ENCODE measurements at regions not wholly inside any gene's neighbourhood (a gene's known extent, or its start where the extent isn't known, plus 50 kb on each side); places are given as distances from the start of the nearest gene placed in this dataset.

- no peak for DNase-seq
- no peaks in the 10 kb centered on the region for H3K4me1 ChIP-seq (ENCODE audit: control insufficient read depth, low read depth, low read length)
- H3K56ac ChIP-seq (ENCODE audit: low read length): no peak overlapping the region
- H3K79me2 ChIP-seq (ENCODE audit: control insufficient read depth, insufficient read depth, low read length): no peaks in the 10 kb centered on the region
- no peak overlapping the region for H4K5ac ChIP-seq (ENCODE audit: low read length)
- H3K4ac ChIP-seq (ENCODE audit: low read depth, low read length): no peak overlapping the region
- H3K27ac ChIP-seq (ENCODE audit: low read depth, low read length): no peak overlapping the region
- H3K18ac ChIP-seq (ENCODE audit: low read length): no peak overlapping the region
- no peak overlapping the region for H2BK15ac ChIP-seq (replicated peaks; ENCODE audit: low read depth)
- no peak overlapping the region for H3K23ac ChIP-seq (ENCODE audit: low read length)
- no peak overlapping the region for H2AK5ac ChIP-seq (ENCODE audit: low read length)
- no peak overlapping the region for H2BK5ac ChIP-seq (ENCODE audit: low read length)
- H3K4me3 ChIP-seq (ENCODE audit: low read length): no peak overlapping the region
- no peak overlapping the region for H4K8ac ChIP-seq (ENCODE audit: low read depth, low read length)
- H3K9ac ChIP-seq (ENCODE audit: low read length): no peak overlapping the region
- no peaks in the 10 kb centered on the region for H3K27me3 ChIP-seq (ENCODE audit: insufficient read depth, low read length, poor library complexity)
- no CpG with 5 or more reads among the region's 2 CpGs for WGBS (ENCODE audit: extremely low coverage, insufficient coverage, low lambda C conversion rate)
- no peak overlapping the region for H3K4me2 ChIP-seq (ENCODE audit: low read length)
- H3K79me1 ChIP-seq (ENCODE audit: low read length): no peaks in the 10 kb centered on the region
- no peaks in the 10 kb centered on the region for H3K36me3 ChIP-seq (ENCODE audit: control insufficient read depth, insufficient read depth, low read length)
- H2BK120ac ChIP-seq (ENCODE audit: low read depth, low read length): no peak overlapping the region
Measured at GRCh38 chr7:68671671-68672070, 926.6 kb upstream of the AUTS2 start.

- no peaks in the 10 kb centered on the region for H3K4me1 ChIP-seq (ENCODE audit: control insufficient read depth, low read depth, low read length)
- no peak overlapping the region for H2BK15ac ChIP-seq (replicated peaks; ENCODE audit: low read depth)
- H3K56ac ChIP-seq (ENCODE audit: low read length): no peak overlapping the region
- no peak overlapping the region for H4K5ac ChIP-seq (ENCODE audit: low read length)
- no peak overlapping the region for H2BK120ac ChIP-seq (ENCODE audit: low read depth, low read length)
- no peaks in the 10 kb centered on the region for H3K27me3 ChIP-seq (ENCODE audit: insufficient read depth, low read length, poor library complexity)
- no peak for DNase-seq
- H4K8ac ChIP-seq (ENCODE audit: low read depth, low read length): no peak overlapping the region
- no peak overlapping the region for H3K4me3 ChIP-seq (ENCODE audit: low read length)
- no peak overlapping the region for H3K27ac ChIP-seq (ENCODE audit: low read depth, low read length)
- H2BK5ac ChIP-seq (ENCODE audit: low read length): no peak overlapping the region
- no peak overlapping the region for H3K9ac ChIP-seq (ENCODE audit: low read length)
- H3K36me3 ChIP-seq (ENCODE audit: control insufficient read depth, insufficient read depth, low read length): no peaks in the 10 kb centered on the region
- H3K23ac ChIP-seq (ENCODE audit: low read length): no peak overlapping the region
- no CpG with 5 or more reads among the region's 3 CpGs for WGBS (ENCODE audit: extremely low coverage, insufficient coverage, low lambda C conversion rate)
- H2AK5ac ChIP-seq (ENCODE audit: low read length): no peak overlapping the region
- no peak overlapping the region for H3K4ac ChIP-seq (ENCODE audit: low read depth, low read length)
- no peak overlapping the region for H3K4me2 ChIP-seq (ENCODE audit: low read length)
- no peaks in the 10 kb centered on the region for H3K79me1 ChIP-seq (ENCODE audit: low read length)
- H3K79me2 ChIP-seq (ENCODE audit: control insufficient read depth, insufficient read depth, low read length): no peaks in the 10 kb centered on the region
- no peak overlapping the region for H3K18ac ChIP-seq (ENCODE audit: low read length)
Measured at GRCh38 chr7:68674826-68675225, 923.4 kb upstream of the AUTS2 start.

GRCh38 chr7:68676813-68677535, 921.3 kb upstream of the AUTS2 start:
- WGBS (ENCODE audit: extremely low coverage, insufficient coverage, low lambda C conversion rate): no CpG with 5 or more reads among the region's 13 CpGs
- Histone ChIP-seq H3K23ac (ENCODE audit: low read length) (no peak overlapping the region), H4K5ac (ENCODE audit: low read length) (no peak overlapping the region), H2BK15ac (replicated peaks; ENCODE audit: low read depth) (no peak overlapping the region), H2AK5ac (ENCODE audit: low read length) (no peak overlapping the region), H3K4me2 (ENCODE audit: low read length) (no peak overlapping the region), H4K8ac (ENCODE audit: low read depth, low read length) (no peak overlapping the region), H3K4me3 (ENCODE audit: low read length) (no peak overlapping the region), H2BK5ac (ENCODE audit: low read length) (no peak overlapping the region), H3K56ac (ENCODE audit: low read length) (no peak overlapping the region), H3K9ac (ENCODE audit: low read length) (no peak overlapping the region), H3K79me1 (ENCODE audit: low read length) (no peaks in the 10 kb centered on the region), H3K4ac (ENCODE audit: low read depth, low read length) (no peak overlapping the region), H2BK120ac (ENCODE audit: low read depth, low read length) (no peak overlapping the region), H3K27ac (ENCODE audit: low read depth, low read length) (no peak overlapping the region), H3K4me1 (ENCODE audit: control insufficient read depth, low read depth, low read length) (no peaks in the 10 kb centered on the region), H3K79me2 (ENCODE audit: control insufficient read depth, insufficient read depth, low read length) (no peaks in the 10 kb centered on the region), H3K36me3 (ENCODE audit: control insufficient read depth, insufficient read depth, low read length) (no peaks in the 10 kb centered on the region), H3K27me3 (ENCODE audit: insufficient read depth, low read length, poor library complexity) (no peaks in the 10 kb centered on the region), H3K18ac (ENCODE audit: low read length) (no peak overlapping the region)
- DNase-seq: no peak

- WGBS (ENCODE audit: extremely low coverage, insufficient coverage, low lambda C conversion rate): no CpG with 5 or more reads among the region's 4 CpGs
- no peak for DNase-seq
Measured at GRCh38 chr7:68678196-68678595, 920.1 kb upstream of the AUTS2 start.

GRCh38 chr7:68679459-68680234, 918.6 kb upstream of the AUTS2 start:
- H4K5ac ChIP-seq (ENCODE audit: low read length): no peak overlapping the region
- H3K79me1 ChIP-seq (ENCODE audit: low read length): no peaks in the 10 kb centered on the region
- WGBS (ENCODE audit: extremely low coverage, insufficient coverage, low lambda C conversion rate): no CpG with 5 or more reads among the region's 7 CpGs
- no peak overlapping the region for H3K27ac ChIP-seq (ENCODE audit: low read depth, low read length)
- H3K79me2 ChIP-seq (ENCODE audit: control insufficient read depth, insufficient read depth, low read length): no peaks in the 10 kb centered on the region
- H3K4me1 ChIP-seq (ENCODE audit: control insufficient read depth, low read depth, low read length): no peaks in the 10 kb centered on the region
- no peaks in the 10 kb centered on the region for H3K36me3 ChIP-seq (ENCODE audit: control insufficient read depth, insufficient read depth, low read length)
- H3K4ac ChIP-seq (ENCODE audit: low read depth, low read length): no peak overlapping the region
- H2AK5ac ChIP-seq (ENCODE audit: low read length): no peak overlapping the region
- no peak overlapping the region for H2BK15ac ChIP-seq (replicated peaks; ENCODE audit: low read depth)
- H3K4me2 ChIP-seq (ENCODE audit: low read length): no peak overlapping the region
- no peaks in the 10 kb centered on the region for H3K27me3 ChIP-seq (ENCODE audit: insufficient read depth, low read length, poor library complexity)
- H3K9ac ChIP-seq (ENCODE audit: low read length): no peak overlapping the region
- H2BK5ac ChIP-seq (ENCODE audit: low read length): no peak overlapping the region
- no peak overlapping the region for H3K4me3 ChIP-seq (ENCODE audit: low read length)
- H3K56ac ChIP-seq (ENCODE audit: low read length): no peak overlapping the region
- H2BK120ac ChIP-seq (ENCODE audit: low read depth, low read length): no peak overlapping the region
- no peak for DNase-seq
- H3K18ac ChIP-seq (ENCODE audit: low read length): no peak overlapping the region
- no peak overlapping the region for H3K23ac ChIP-seq (ENCODE audit: low read length)
- no peak overlapping the region for H4K8ac ChIP-seq (ENCODE audit: low read depth, low read length)

More at GRCh38 chr7:68678196-68678595, 920.1 kb upstream of the AUTS2 start:
- Histone ChIP-seq H2AK5ac (ENCODE audit: low read length) (no peak overlapping the region), H2BK5ac (ENCODE audit: low read length) (no peak overlapping the region), H2BK120ac (ENCODE audit: low read depth, low read length) (no peak overlapping the region), H3K36me3 (ENCODE audit: control insufficient read depth, insufficient read depth, low read length) (no peaks in the 10 kb centered on the region), H3K27me3 (ENCODE audit: insufficient read depth, low read length, poor library complexity) (no peaks in the 10 kb centered on the region), H3K79me2 (ENCODE audit: control insufficient read depth, insufficient read depth, low read length) (no peaks in the 10 kb centered on the region), H4K8ac (ENCODE audit: low read depth, low read length) (no peak overlapping the region), H4K5ac (ENCODE audit: low read length) (no peak overlapping the region), H3K23ac (ENCODE audit: low read length) (no peak overlapping the region), H3K4me2 (ENCODE audit: low read length) (no peak overlapping the region), H3K4ac (ENCODE audit: low read depth, low read length) (no peak overlapping the region), H3K79me1 (ENCODE audit: low read length) (no peaks in the 10 kb centered on the region), H3K4me3 (ENCODE audit: low read length) (no peak overlapping the region), H3K18ac (ENCODE audit: low read length) (no peak overlapping the region), H3K27ac (ENCODE audit: low read depth, low read length) (no peak overlapping the region), H3K56ac (ENCODE audit: low read length) (no peak overlapping the region), H2BK15ac (replicated peaks; ENCODE audit: low read depth) (no peak overlapping the region), H3K4me1 (ENCODE audit: control insufficient read depth, low read depth, low read length) (no peaks in the 10 kb centered on the region), H3K9ac (ENCODE audit: low read length) (no peak overlapping the region)
